ENCODE measurements at regions not wholly inside any gene's neighbourhood (a gene's known extent, or its start where the extent isn't known, plus 50 kb on each side); places are given as distances from the start of the nearest gene placed in this dataset.

DNA sequence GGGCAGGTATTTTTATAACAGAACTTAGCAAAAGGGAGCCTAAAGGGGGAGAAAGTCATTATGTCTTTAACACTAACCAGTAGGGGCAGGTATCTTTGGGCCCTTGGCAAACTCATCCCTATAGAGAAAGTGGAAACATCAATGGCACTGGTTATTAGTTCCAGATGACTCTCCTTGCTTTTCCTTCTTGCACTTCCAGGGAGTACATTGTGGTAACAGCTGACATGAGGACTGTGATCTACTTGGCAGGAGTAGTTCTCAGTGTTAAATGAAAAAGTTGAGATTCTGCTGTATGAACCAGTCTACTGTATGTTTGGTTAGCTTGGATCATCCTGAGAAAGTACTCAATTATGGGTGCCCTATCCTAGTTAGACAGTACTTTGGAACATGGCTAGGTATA lies 93.6 kb downstream of the ATXN3L start:
- TF ChIP-seq GABPA (IDR thresholded peaks at IDR 0.05 in 1 of 2, conservative IDR thresholded peaks at IDR 0.05 in 1 of 2), result no peak
- no peak for TF ChIP-seq SP1 (IDR thresholded peaks at IDR 0.05)
- no peak for TF ChIP-seq CTCF (IDR thresholded peaks at IDR 0.05; ENCODE audit: low read depth, low read length, missing input control)
- TF ChIP-seq, protein P1, sequence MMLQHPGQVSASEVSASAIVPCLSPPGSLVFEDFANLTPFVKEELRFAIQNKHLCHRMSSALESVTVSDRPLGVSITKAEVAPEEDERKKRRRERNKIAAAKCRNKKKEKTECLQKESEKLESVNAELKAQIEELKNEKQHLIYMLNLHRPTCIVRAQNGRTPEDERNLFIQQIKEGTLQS (IDR thresholded peaks at IDR 0.05), result no peak
- TF ChIP-seq REST (IDR thresholded peaks at IDR 0.05), result no peak
- no peak for TF ChIP-seq YY1 (IDR thresholded peaks at IDR 0.05)
- TF ChIP-seq, protein P2, sequence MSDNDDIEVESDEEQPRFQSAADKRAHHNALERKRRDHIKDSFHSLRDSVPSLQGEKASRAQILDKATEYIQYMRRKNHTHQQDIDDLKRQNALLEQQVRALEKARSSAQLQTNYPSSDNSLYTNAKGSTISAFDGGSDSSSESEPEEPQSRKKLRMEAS (IDR thresholded peaks at IDR 0.05), result no peak
- TF ChIP-seq RAD21 (IDR thresholded peaks at IDR 0.05), result no peak

All from liver (tissue), 3 donors.